Astrocyte of the spinal cord (primary cell): ENCODE measurements at regions not wholly inside any gene's neighbourhood (a gene's known extent, or its start where the extent isn't known, plus 50 kb on each side); places are given as distances from the start of the nearest gene placed in this dataset.

Source experiments
- DNase-seq: peaks from one replicate; pipeline ENCODE4 v3.0.0; 2011; ENCODE audit warnings: low read depth, low spot score
- H3K4me3 ChIP-seq: 2 replicates; pipeline ENCODE4 v1.5.1; 2011; ENCODE audit warnings: low read depth, mild to moderate bottlenecking, low read length, moderate library complexity
- in situ Hi-C: cut with HindIII; loops from 2 replicates; pipeline ENCODE4 v1.10.0; 2017; ENCODE audit warnings: low sequenced_read_pairs
- TF ChIP-seq, protein P1 (sequence below): IDR thresholded peaks from 2 replicates; pipeline ENCODE4 v1.5.1; 2012; ENCODE audit warnings: low read depth, mild to moderate bottlenecking, low read length, inconsistent platforms

- TF ChIP-seq, protein P1, sequence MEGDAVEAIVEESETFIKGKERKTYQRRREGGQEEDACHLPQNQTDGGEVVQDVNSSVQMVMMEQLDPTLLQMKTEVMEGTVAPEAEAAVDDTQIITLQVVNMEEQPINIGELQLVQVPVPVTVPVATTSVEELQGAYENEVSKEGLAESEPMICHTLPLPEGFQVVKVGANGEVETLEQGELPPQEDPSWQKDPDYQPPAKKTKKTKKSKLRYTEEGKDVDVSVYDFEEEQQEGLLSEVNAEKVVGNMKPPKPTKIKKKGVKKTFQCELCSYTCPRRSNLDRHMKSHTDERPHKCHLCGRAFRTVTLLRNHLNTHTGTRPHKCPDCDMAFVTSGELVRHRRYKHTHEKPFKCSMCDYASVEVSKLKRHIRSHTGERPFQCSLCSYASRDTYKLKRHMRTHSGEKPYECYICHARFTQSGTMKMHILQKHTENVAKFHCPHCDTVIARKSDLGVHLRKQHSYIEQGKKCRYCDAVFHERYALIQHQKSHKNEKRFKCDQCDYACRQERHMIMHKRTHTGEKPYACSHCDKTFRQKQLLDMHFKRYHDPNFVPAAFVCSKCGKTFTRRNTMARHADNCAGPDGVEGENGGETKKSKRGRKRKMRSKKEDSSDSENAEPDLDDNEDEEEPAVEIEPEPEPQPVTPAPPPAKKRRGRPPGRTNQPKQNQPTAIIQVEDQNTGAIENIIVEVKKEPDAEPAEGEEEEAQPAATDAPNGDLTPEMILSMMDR = no peak
- DNase-seq = no peak
- in situ Hi-C loops = no loop called here
- H3K4me3 ChIP-seq = no peak overlapping the region
These were observed 50.4 kb downstream of the HAPSTR1 start for GRCh38 chr16:9141813-9142212.

DNA sequence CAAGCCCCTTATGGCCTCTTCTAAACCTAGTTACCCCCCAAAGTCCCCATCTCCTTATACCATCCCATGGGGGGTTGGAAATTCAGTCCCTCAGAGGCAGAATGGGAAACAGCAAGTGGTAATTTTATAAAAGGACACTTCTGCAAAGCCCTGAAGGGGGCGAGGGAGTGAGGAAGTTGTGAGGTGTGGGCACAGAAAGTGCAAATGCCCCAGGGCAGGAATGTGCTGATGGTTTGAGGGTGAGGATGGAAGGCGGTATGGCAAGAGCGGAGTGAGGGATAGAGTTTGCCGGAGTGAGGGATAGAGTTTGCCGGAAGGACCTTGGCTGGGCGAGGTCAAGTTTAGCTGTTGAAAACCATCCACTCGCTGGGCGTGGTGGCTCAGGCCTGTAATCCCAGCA is 52.7 kb downstream of the HAPSTR1 start:
- in situ Hi-C loops = no loop called here
- TF ChIP-seq, protein P1 = no peak
- H3K4me3 ChIP-seq = no peak overlapping the region
- DNase-seq = no peak

- no peak overlapping the region for H3K4me3 ChIP-seq
- in situ Hi-C loops = no loop called here
- TF ChIP-seq, protein P1 = no peak
- no peak for DNase-seq
These were observed 57.1 kb downstream of the HAPSTR1 start for GRCh38 chr16:9148374-9149015.

DNA sequence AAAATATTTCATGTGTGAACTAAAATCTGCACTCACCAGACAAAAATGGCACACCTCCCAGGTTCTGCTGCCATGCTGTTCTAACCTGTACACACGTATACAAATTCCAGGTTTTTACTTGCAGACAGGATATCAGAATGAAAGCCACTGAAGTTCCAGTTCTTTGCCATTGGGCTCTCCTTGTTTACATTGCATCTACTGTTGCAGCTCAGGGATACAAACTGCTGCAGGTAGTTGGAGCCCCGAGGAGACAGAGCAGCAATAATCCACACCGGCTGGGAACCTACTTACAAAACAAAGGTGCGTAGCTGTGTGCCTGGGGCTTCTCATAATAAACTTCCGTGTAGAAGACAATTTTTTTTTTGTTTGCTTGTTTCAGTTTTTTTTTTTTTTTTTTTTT is 59.6 kb downstream of the HAPSTR1 start:
- in situ Hi-C loops = no loop called here
- no peak overlapping the region for H3K4me3 ChIP-seq
- TF ChIP-seq, protein P1 = no peak
- DNase-seq = no peak

DNA sequence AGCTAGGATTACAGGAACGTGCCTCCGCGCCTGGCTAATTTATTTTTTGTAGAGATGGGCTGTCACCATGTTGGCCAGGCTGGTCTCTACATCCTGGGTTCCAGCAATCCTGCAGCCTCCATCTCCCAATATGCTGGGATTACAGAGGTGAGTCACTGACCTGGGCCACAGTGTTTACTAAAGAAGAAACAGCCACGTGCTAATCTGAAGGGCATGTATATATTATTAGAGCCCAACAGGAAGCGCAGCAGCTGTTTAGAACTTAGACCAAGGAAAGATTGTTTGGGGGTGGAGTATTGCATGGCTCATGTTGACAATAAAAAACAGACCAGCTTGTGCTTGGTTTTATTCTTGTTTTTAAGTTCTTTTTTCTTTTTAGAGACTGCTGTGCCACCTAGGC is 60.2 kb downstream of the HAPSTR1 start:
- TF ChIP-seq, protein P1 = no peak
- DNase-seq = no peak
- H3K4me3 ChIP-seq = no peak overlapping the region
- in situ Hi-C loops = no loop called here

GRCh38 chr16:9152649-9153501 is 61.4 kb downstream of the HAPSTR1 start:
- in situ Hi-C loops = no loop called here
- no peak overlapping the region for H3K4me3 ChIP-seq
- no peak for DNase-seq
- TF ChIP-seq, protein P1 = no peak
